GM18519 (cell line): ENCODE measurements at regions not wholly inside any gene's neighbourhood (a gene's known extent, or its start where the extent isn't known, plus 50 kb on each side); places are given as distances from the start of the nearest gene placed in this dataset.

Experiments
- ATAC-seq: cut with Tn5 transposase; IDR thresholded peaks from one replicate; pipeline ENCODE4 v1.9.1; 2021; ENCODE audit warnings: mild to moderate bottlenecking, moderate library complexity; ENCODE audit not compliant: unreplicated experiment, low FRiP score

DNA sequence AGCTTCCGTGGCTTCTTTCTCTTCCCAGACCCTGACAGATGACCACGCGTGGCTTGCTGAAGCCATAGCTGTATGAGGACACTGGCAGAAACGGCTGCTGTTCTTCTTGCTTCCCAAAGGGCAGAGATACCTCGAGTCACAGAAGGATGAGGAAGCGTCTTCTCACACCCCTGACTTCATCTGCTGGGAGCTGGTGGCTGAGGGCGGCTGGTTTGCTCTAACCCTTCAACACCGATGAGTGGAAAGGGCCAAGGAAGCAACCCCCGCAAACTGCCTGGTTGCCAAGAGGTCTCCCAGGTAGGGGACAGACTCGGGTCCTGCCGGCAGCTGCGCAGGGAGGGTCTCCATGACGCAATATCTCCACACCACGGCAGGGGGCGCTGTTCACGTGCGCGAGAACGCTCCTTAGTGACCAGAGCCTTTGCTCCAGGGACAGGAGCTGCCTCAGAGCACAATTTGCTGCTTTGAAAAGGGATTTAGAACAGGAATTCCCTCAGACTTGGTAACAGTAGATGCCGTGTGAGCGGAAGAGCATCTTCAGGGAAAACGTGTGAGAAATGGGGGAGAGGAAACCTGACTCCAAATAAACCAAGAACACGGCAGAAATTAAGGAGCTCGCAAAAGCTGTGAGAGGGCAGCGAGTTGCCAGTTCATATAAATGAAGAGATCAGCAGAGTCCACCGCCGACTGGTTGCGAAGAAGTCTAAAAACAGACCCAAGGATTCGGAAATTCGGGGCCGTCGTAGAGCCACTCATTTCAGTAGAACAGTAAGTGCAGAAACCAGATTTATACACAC, 80.2 kb downstream of the ERMARD start:
- no peak for ATAC-seq
